ENCODE measurements at regions not wholly inside any gene's neighbourhood (a gene's known extent, or its start where the extent isn't known, plus 50 kb on each side); places are given as distances from the start of the nearest gene placed in this dataset. TPM values are rescaled to one million over a fixed set of nuclear protein-coding genes. Genes with fewer than 3 reads are reported as not detected.

Small RNAs in the stretch of these regions (small RNA-seq; reads per million reads assigned to genes)
- gene AC026951.2 (not detected), gene RF00425 (not detected)

Measured in GM12878 (cell line).